Parathyroid adenoma (tissue), 2 donors: ENCODE measurements at regions not wholly inside any gene's neighbourhood (a gene's known extent, or its start where the extent isn't known, plus 50 kb on each side); places are given as distances from the start of the nearest gene placed in this dataset.

Source experiments
- H2AFZ ChIP-seq: fragments of 300-600 bp; sonication (generic); one replicate; pipeline ENCODE4 v1.7.0; 2017; ENCODE audit warnings: antibody characterized with exemption, mild to moderate bottlenecking
- H3K27ac ChIP-seq: fragments of 300-600 bp; sonication (generic); one replicate; pipeline ENCODE4 v1.7.0; 2017
- H3K27me3 ChIP-seq: fragments of 300-600 bp; sonication (generic); one replicate; pipeline ENCODE4 v1.7.0; 2017; ENCODE audit warnings: low read length; ENCODE audit not compliant: control insufficient read depth, insufficient read depth
- H3K36me3 ChIP-seq: fragments of 300-600 bp; sonication (generic); one replicate; pipeline ENCODE4 v1.7.0; 2017; ENCODE audit warnings: low read length; ENCODE audit not compliant: control insufficient read depth, insufficient read depth
- H3K4me1 ChIP-seq: fragments of 300-600 bp; sonication (generic); one replicate; pipeline ENCODE4 v1.7.0; 2017; ENCODE audit warnings: control low read depth
- H3K4me2 ChIP-seq: fragments of 300-600 bp; sonication (generic); one replicate; pipeline ENCODE4 v1.7.0; 2017; ENCODE audit warnings: low read length
- H3K4me3 ChIP-seq: fragments of 300-600 bp; sonication (generic); one replicate; pipeline ENCODE4 v1.7.0; 2017; ENCODE audit warnings: low read depth, low read length
- H3K79me2 ChIP-seq: fragments of 300-600 bp; sonication (generic); one replicate; pipeline ENCODE4 v1.7.0; 2017; ENCODE audit warnings: control low read depth
- H3K9ac ChIP-seq: fragments of 300-600 bp; sonication (generic); one replicate; pipeline ENCODE4 v1.7.0; 2017; ENCODE audit warnings: mild to moderate bottlenecking
- H3K9me3 ChIP-seq: fragments of 300-600 bp; sonication (generic); one replicate; pipeline ENCODE4 v1.7.0; 2017; ENCODE audit warnings: low read length; ENCODE audit not compliant: control insufficient read depth
- CTCF ChIP-seq: fragments of 300-600 bp; sonication (generic); IDR thresholded peaks from one replicate; pipeline ENCODE4 v1.7.0; 2017; ENCODE audit warnings: antibody characterized with exemption, mild to moderate bottlenecking
- donor health status: primary hyperparathyroidism.

GRCh38 chr10:105650306-105650705 is 1009.2 kb downstream of the SORCS3 start:
- no peak overlapping the region for H3K4me2 ChIP-seq
- H3K4me1 ChIP-seq = no peaks in the 10 kb centered on the region
- H3K27ac ChIP-seq = no peak overlapping the region
- H3K4me3 ChIP-seq = no peak overlapping the region
- H2AFZ ChIP-seq = no peak overlapping the region
- no peaks in the 10 kb centered on the region for H3K79me2 ChIP-seq
- no peak overlapping the region for H3K9ac ChIP-seq
- H3K9me3 ChIP-seq = no peaks in the 10 kb centered on the region
- no peaks in the 10 kb centered on the region for H3K27me3 ChIP-seq
- no peaks in the 10 kb centered on the region for H3K36me3 ChIP-seq
- no peak for TF ChIP-seq CTCF

- Histone ChIP-seq H3K27ac (no peak overlapping the region), H3K79me2 (no peaks in the 10 kb centered on the region), H3K4me2 (no peak overlapping the region), H3K9me3 (no peaks in the 10 kb centered on the region), H2AFZ (no peak overlapping the region), H3K4me3 (no peak overlapping the region), H3K27me3 (no peaks in the 10 kb centered on the region), H3K36me3 (no peaks in the 10 kb centered on the region), H3K9ac (no peak overlapping the region), H3K4me1 (no peaks in the 10 kb centered on the region)
- no peak for TF ChIP-seq CTCF
Measured at GRCh38 chr10:105647354-105647753, 1006.3 kb downstream of the SORCS3 start.

- Histone ChIP-seq H3K4me3 (no peak overlapping the region), H3K27ac (no peak overlapping the region), H3K4me2 (no peak overlapping the region), H3K79me2 (no peaks in the 10 kb centered on the region), H3K9ac (no peak overlapping the region), H3K36me3 (no peaks in the 10 kb centered on the region), H3K9me3 (no peaks in the 10 kb centered on the region), H3K27me3 (no peaks in the 10 kb centered on the region), H3K4me1 (no peaks in the 10 kb centered on the region), H2AFZ (no peak overlapping the region)
- TF ChIP-seq CTCF = no peak
Measured at GRCh38 chr10:105644978-105645377, 1003.9 kb downstream of the SORCS3 start.

- Histone ChIP-seq H2AFZ (no peak overlapping the region), H3K4me1 (no peaks in the 10 kb centered on the region), H3K36me3 (no peaks in the 10 kb centered on the region), H3K9ac (no peak overlapping the region), H3K4me3 (no peak overlapping the region), H3K27me3 (no peaks in the 10 kb centered on the region), H3K4me2 (no peak overlapping the region), H3K27ac (no peak overlapping the region), H3K9me3 (no peaks in the 10 kb centered on the region), H3K79me2 (no peaks in the 10 kb centered on the region)
- TF ChIP-seq CTCF = no peak
Measured at GRCh38 chr10:105644559-105644958, 1003.5 kb downstream of the SORCS3 start.

GRCh38 chr10:105644091-105644490 is 1003.0 kb downstream of the SORCS3 start:
- no peak for TF ChIP-seq CTCF
- Histone ChIP-seq H3K79me2 (no peaks in the 10 kb centered on the region), H3K4me3 (no peak overlapping the region), H3K36me3 (no peaks in the 10 kb centered on the region), H3K9ac (no peak overlapping the region), H3K4me2 (no peak overlapping the region), H3K27me3 (no peaks in the 10 kb centered on the region), H3K4me1 (no peaks in the 10 kb centered on the region), H3K9me3 (no peaks in the 10 kb centered on the region), H3K27ac (no peak overlapping the region), H2AFZ (no peak overlapping the region)
